Keratinocyte (primary cell): ENCODE measurements at regions not wholly inside any gene's neighbourhood (a gene's known extent, or its start where the extent isn't known, plus 50 kb on each side); places are given as distances from the start of the nearest gene placed in this dataset.

Experiments used
- DNase-seq: peaks from one replicate; pipeline ENCODE4 v3.0.0-alpha.2; 2011; ENCODE audit warnings: low read depth, missing footprints, low spot score
- FAIRE-seq: peaks from 2 replicates; lab custom pipeline; 2011; peaks lifted over from hg19 to GRCh38; lab: Jason Lieb, UNC
- H2AFZ ChIP-seq: 2 replicates; pipeline ENCODE4 v1.6.0; 2012; ENCODE audit warnings: low read length, control low read depth, inconsistent platforms; ENCODE audit not compliant: control insufficient read depth
- H3K27ac ChIP-seq: 2 replicates; pipeline ENCODE4 v1.5.1; 2011; ENCODE audit warnings: low read length; ENCODE audit not compliant: control insufficient read depth, insufficient read depth
- H3K27me3 ChIP-seq: 3 replicates; pipeline ENCODE4 v1.6.0; 2011; ENCODE audit warnings: low read length; ENCODE audit not compliant: control insufficient read depth, insufficient read depth; ENCODE audit errors: extremely low read depth
- H3K36me3 ChIP-seq, 2 experiments: 2 replicates in 1 of 2; 3 replicates in 1 of 2; pipeline ENCODE4 v1.5.1; 2011; ENCODE audit warnings: low read length in 2 of 2, mild to moderate bottlenecking in 1 of 2; ENCODE audit not compliant: control insufficient read depth in 2 of 2, insufficient read depth in 2 of 2; ENCODE audit errors: extremely low read depth in 1 of 2
- H3K4me1 ChIP-seq: 3 replicates; pipeline ENCODE4 v1.5.1; 2011; ENCODE audit warnings: low read length; ENCODE audit not compliant: control insufficient read depth, insufficient read depth; ENCODE audit errors: extremely low read depth
- H3K4me2 ChIP-seq: 3 replicates; pipeline ENCODE4 v1.6.0; 2011; ENCODE audit warnings: low read depth, low read length; ENCODE audit not compliant: control insufficient read depth, insufficient read depth; ENCODE audit errors: extremely low read depth
- H3K4me3 ChIP-seq, 3 experiments: fragments of 200-600 bp in 1 of 3; sonication (generic) in 1 of 3; 2 replicates in 2 of 3; 3 replicates in 1 of 3; pipeline ENCODE4 v1.5.1; 2011 to 2016; ENCODE audit warnings: low read length in 3 of 3, mild to moderate bottlenecking in 3 of 3, control low read depth in 2 of 3, inconsistent platforms in 1 of 3, low read depth in 1 of 3, mixed read lengths in 1 of 3, mixed run types in 1 of 3, moderate library complexity in 1 of 3; ENCODE audit not compliant: control insufficient read depth in 2 of 3, insufficient read depth in 2 of 3; ENCODE audit errors: extremely low read depth in 1 of 3
- H3K79me2 ChIP-seq: 2 replicates; pipeline ENCODE4 v1.6.0; 2012; ENCODE audit warnings: low read length; ENCODE audit not compliant: control insufficient read depth, insufficient read depth
- H3K9ac ChIP-seq: 3 replicates; pipeline ENCODE4 v1.6.0; 2011; ENCODE audit warnings: low read length; ENCODE audit not compliant: control insufficient read depth, insufficient read depth; ENCODE audit errors: extremely low read depth
- H3K9me1 ChIP-seq: 3 replicates; pipeline ENCODE4 v1.6.0; 2011; ENCODE audit warnings: low read length; ENCODE audit not compliant: control insufficient read depth, insufficient read depth; ENCODE audit errors: extremely low read depth
- H3K9me3 ChIP-seq: 2 replicates; pipeline ENCODE4 v1.5.1; 2012; ENCODE audit warnings: low read depth, low read length; ENCODE audit not compliant: control insufficient read depth
- H4K20me1 ChIP-seq: 3 replicates; pipeline ENCODE4 v1.6.0; 2011; ENCODE audit warnings: low read length; ENCODE audit not compliant: control insufficient read depth, insufficient read depth; ENCODE audit errors: extremely low read depth
- EZH2 ChIP-seq: IDR thresholded peaks from one replicate; pipeline ENCODE4 v1.6.1; 2012; ENCODE audit warnings: inconsistent platforms, mild to moderate bottlenecking, low read length, moderate library complexity
- dilution Hi-C: fragments of 300-500 bp; cut with MboI; formaldehyde crosslinking; loops from one replicate; pipeline ENCODE4 v1.7.0; 2020; ENCODE audit warnings: low sequenced_read_pairs; ENCODE audit not compliant: extremely low pct_ligation_motif_present
- TF ChIP-seq, protein P1 (sequence below), 3 experiments: IDR thresholded peaks in 1 of 3; conservative IDR thresholded peaks in 1 of 3; optimal IDR thresholded peaks in 1 of 3; 2 replicates in 2 of 3; 3 replicates in 1 of 3; pipeline versions ENCODE3 to v1.5.1; 2011; ENCODE audit warnings: low read length in 3 of 3, mild to moderate bottlenecking in 3 of 3, moderate library complexity in 2 of 3, control low read depth in 1 of 3, inconsistent platforms in 1 of 3; ENCODE audit not compliant: insufficient read depth in 2 of 3; ENCODE audit errors: extremely low read depth in 1 of 3

DNA sequence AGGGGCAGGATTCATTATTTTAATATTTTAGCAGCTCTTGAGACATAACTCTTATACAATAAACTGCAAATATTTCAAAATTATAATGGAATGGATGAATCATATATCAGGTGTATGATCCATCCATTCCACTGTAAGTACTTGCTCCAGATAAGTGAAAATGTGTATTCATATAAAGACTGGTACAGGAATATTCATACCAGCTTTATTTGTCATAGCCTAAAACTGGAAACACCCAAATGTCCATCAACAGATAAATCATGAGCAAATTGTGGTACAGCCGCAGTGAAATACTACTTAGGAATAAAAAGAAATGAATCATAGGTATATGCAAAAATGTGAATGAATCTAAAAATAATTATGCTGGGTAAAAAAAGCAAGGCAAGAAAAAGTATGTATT lies 263.6 kb upstream of the SYT10 start:
- Histone ChIP-seq H2AFZ (no peak overlapping the region), H3K27ac (no peak overlapping the region), H3K4me3 (no peak overlapping the region), H3K36me3 (no peaks in the 10 kb centered on the region), H3K9ac (no peak overlapping the region), H3K4me1 (no peaks in the 10 kb centered on the region), H4K20me1 (no peaks in the 10 kb centered on the region), H3K4me2 (no peak overlapping the region), H3K79me2 (no peaks in the 10 kb centered on the region), H3K9me1 (no peaks in the 10 kb centered on the region), H3K9me3 (no peaks in the 10 kb centered on the region), H3K27me3 (no peaks in the 10 kb centered on the region)
- no peak for FAIRE-seq
- no peak for DNase-seq
- dilution Hi-C loops = no loop called here
- TF ChIP-seq, protein P1, sequence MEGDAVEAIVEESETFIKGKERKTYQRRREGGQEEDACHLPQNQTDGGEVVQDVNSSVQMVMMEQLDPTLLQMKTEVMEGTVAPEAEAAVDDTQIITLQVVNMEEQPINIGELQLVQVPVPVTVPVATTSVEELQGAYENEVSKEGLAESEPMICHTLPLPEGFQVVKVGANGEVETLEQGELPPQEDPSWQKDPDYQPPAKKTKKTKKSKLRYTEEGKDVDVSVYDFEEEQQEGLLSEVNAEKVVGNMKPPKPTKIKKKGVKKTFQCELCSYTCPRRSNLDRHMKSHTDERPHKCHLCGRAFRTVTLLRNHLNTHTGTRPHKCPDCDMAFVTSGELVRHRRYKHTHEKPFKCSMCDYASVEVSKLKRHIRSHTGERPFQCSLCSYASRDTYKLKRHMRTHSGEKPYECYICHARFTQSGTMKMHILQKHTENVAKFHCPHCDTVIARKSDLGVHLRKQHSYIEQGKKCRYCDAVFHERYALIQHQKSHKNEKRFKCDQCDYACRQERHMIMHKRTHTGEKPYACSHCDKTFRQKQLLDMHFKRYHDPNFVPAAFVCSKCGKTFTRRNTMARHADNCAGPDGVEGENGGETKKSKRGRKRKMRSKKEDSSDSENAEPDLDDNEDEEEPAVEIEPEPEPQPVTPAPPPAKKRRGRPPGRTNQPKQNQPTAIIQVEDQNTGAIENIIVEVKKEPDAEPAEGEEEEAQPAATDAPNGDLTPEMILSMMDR (optimal IDR thresholded peaks at IDR 0.05 in 1 of 3, IDR thresholded peaks at IDR 0.05 in 1 of 3, conservative IDR thresholded peaks at IDR 0.05 in 1 of 3; ENCODE audit: extremely low read depth in 1 of 3, insufficient read depth in 2 of 3, low read length in 3 of 3) = no peak
- TF ChIP-seq EZH2 = no peak

DNA sequence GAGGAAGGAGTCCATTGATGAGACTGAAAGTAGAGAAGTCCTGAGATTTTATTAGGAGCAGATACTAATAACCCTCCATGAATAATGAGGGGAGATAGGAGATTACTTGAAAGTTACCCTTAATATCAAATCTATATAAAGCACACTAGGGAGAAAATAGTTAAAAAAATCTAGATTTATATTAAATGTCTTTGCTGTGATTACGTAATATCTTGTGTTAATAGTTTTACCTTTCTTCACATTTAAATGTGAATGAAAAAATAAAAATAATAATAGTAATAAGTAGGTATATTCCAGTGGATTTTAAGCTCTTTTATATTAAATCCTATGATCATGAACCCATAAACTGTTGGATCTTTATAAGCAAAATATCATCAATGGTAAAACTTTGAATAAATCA lies 267.3 kb upstream of the SYT10 start:
- no peaks in the 10 kb centered on the region for H3K27me3 ChIP-seq
- H3K4me3 ChIP-seq = no peak overlapping the region
- dilution Hi-C loops = no loop called here
- DNase-seq (no peak), FAIRE-seq (no peak)
- no peaks in the 10 kb centered on the region for H4K20me1 ChIP-seq
- no peaks in the 10 kb centered on the region for H3K36me3 ChIP-seq
- H3K4me1 ChIP-seq = no peaks in the 10 kb centered on the region
- no peak overlapping the region for H3K4me2 ChIP-seq
- no peak for TF ChIP-seq EZH2
- TF ChIP-seq, protein P1 (optimal IDR thresholded peaks at IDR 0.05 in 1 of 3, IDR thresholded peaks at IDR 0.05 in 1 of 3, conservative IDR thresholded peaks at IDR 0.05 in 1 of 3; ENCODE audit: extremely low read depth in 1 of 3, insufficient read depth in 2 of 3, low read length in 3 of 3) = no peak
- H2AFZ ChIP-seq = no peak overlapping the region
- no peak overlapping the region for H3K27ac ChIP-seq
- no peaks in the 10 kb centered on the region for H3K9me1 ChIP-seq
- no peak overlapping the region for H3K9ac ChIP-seq
- no peaks in the 10 kb centered on the region for H3K79me2 ChIP-seq
- no peaks in the 10 kb centered on the region for H3K9me3 ChIP-seq
